GM18520 (cell line): ENCODE measurements at regions not wholly inside any gene's neighbourhood (a gene's known extent, or its start where the extent isn't known, plus 50 kb on each side); places are given as distances from the start of the nearest gene placed in this dataset.

Source experiments
- ATAC-seq: cut with Tn5 transposase; IDR thresholded peaks from one replicate; pipeline ENCODE4 v1.9.1; 2021; ENCODE audit not compliant: unreplicated experiment

DNA sequence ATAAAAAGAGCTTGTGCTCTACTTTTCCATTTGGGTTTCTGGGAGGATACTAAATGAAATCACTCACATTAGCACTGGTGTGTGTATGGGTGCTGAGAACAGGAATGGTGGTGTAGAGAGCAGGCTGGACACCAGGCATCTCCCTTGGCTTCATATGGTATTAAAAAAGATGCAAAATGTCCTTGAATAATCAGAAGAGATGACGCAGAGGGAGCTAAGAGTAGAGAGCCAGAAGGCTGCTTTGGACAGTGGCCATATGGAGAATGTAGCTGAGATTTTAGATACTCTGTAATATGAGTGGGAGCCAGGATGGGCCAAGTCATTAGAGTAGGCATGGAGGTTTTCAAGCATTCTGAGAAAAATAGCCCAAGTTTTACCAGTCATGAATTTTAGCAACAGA, 112.3 kb upstream of the ZRANB2 start:
- no peak for ATAC-seq

DNA sequence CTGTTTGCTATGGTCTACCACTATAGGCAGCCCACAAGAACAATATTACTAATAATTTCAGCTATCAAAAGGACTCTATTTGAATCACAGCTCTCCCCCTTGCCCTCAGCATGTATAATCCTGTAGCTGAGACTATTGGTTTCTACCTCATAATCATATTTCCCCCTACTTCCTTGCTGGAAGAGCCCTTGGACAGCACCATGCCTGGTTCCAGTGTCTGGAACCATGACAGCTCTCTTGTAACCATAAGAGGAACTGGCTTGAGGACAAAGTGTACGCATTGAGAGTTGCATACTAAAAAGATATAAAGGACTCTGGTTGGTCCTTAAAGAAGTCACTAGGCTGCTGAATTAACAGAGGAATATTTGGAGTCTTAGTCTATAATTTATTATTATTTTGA, 110.7 kb upstream of the ZRANB2 start:
- no peak for ATAC-seq

DNA sequence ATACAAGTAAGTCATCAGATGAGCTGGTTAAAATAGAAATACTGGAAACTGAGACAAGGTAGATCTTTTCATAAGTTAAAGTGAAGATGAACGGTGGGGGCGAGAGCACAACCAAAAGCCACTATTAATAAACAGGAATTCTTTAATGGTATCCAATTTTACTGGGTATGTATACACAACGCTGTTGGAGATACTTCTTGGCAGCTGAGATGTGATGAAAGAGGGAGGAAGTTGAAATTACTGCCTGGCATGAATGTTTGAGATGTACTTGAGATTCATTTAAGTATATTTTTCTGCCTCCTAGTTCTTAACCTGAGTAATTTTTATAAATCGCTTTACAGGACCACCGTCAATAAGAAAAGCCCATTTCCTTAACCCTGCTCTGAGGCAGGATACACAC, 110.0 kb upstream of the ZRANB2 start:
- ATAC-seq, result no peak

DNA sequence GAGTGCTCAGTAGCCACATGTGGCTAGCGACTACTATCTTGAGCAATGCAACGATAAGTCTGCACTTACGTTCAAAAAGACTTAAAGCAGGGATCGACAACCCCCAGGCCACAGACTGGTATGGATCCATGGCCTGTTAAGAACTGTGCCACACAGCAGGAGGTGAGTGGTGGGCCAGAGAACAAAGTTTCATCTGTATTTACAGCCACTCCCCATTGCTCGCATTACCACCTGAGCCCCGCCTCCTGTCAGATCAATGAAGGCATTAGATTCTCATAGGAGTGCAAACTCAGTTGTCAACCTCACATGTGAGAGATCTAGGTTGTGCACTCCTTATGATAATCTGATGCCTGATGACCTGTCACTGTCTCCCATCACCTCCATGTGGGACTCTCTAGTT, 103.6 kb upstream of the ZRANB2 start:
- no peak for ATAC-seq

DNA sequence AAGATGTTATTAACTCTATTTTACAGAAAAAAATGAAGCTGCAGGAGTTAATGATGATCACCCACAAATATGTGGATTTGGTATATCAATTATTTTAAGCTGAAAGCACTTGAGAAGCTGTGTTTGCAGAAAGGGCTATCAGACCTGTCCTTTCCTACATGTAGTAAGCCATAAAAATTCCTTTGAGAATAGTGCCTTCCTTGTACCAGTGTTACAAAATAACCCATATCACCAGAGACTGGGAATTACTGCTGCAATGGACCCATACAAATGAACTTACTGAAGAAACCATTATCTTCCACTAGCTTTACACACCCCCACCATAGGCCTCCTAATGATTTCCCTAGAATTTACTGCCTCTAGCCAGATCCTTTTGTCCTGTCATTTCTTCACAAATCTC, 99.2 kb upstream of the ZRANB2 start:
- ATAC-seq, result no peak

DNA sequence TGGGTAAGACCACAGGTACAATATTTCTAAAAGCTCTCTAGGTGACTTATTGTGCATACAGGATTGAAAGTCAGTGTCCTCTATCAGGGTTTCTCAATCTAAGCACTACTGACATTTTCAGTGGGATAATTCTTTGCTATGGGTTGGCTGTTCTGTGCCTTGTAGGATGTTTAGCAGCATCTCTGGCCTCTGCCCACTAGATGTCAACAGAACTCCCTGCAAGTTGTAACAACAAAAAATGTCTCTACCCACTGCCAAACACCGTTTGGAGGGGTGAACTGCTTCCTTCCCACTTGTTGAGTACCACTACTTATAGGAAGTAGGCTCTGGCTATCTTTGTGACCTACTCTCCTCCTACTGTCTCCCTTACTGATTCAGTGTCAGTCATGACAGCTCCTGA, 90.1 kb upstream of the ZRANB2 start:
- no peak for ATAC-seq

DNA sequence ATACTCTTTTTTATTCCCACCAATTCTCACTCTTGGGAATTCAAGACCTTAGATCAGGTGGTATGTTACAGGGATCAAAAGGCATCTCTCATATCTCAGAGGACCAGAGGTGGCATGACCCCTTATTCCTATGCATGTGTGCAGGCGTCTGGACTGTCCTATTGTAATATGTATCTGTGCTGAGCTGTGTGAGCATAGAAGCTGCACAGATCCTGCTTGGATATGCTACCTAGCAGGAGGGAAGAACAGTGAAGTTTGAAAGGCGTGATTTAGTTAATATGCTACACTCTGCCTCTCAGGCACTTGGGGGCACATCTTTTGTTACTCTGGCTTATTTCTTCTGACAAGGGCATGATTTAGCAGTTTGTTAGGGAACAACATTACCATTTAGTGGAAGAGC, 86.7 kb upstream of the ZRANB2 start:
- no peak for ATAC-seq

DNA sequence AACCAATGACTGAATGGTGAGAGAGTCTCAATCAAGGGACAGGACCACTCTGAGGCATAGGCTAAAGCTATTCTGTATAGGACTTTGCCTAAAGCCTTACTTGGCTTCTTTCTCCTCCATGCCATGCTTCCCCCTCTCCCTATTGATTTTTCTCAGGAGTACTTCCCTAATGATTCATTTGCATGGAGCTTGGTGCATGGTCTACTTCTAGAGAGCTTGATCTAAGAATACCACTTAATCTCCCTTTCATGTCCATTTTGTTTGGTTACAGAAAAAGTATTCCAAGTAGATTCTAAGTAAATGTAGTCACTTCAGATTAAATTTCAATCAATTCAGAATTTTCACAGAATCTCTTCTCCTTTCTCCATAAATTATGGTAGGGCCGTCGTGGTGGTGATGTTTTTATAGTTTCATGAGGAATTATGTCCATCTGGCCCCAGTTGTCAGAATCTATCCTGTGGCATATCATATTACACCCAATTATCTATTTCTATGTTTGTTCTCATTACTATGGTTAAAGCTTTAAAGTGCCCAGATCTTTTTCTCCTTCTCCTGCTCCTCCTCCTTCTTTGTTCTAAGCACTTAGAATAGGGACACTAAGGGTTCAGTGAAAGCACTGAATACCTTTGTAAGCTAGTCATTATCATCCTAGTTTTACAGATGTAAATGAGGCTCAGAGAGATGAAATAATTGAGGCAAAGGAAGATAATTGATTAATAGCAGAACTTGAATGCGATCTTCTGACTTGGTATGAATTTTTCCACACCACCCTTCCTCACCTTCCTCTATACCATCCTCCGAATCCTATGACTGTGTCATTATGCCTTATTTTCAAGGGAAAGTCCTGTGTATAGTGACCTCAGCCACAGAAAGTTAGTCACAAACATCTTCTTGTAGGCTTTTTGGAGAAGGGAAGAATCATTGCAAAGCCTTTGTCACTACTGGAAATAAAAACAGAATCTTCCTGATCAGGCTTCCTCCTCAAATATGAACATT, 85.6 kb upstream of the ZRANB2 start:
- ATAC-seq, result no peak

DNA sequence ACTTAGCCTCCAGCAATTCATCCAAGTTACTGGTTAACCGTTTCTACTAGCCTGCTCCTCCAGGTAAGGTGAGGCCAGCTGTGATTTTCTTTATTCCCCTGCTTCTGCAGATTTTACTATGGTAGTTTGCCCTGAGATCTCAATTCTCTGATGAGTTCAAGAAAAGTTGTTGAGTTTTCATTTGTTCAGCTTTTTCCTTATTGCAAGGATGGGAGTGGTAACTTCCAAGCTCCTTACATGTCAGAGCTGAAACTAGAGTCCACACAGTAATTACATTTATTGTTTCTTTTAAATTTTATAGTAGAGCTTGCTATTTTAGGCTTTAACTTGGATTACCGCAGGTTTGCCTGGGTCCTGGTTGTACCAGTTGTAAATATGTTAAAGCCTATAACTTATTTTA, 76.9 kb upstream of the ZRANB2 start:
- ATAC-seq, result no peak

DNA sequence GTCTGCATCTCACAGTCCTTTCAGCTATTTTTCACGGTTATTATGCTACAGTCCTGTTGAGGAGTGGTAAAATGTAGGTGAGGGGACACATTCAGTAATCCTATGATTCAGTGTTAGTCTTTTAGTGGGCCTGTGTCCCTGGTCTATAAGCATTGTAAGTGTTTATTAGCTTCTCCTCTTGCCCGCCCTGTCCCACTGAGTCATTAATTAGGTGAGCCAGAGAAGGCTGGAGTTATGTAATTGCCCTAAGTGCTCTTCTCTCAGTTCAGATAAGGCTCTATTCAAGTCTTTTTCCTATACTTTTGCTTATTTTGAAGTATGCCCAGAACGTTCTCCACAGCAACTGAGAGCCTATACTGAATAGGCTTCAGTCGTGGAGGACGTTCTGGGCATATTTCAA, 76.3 kb upstream of the ZRANB2 start:
- ATAC-seq, result no peak

DNA sequence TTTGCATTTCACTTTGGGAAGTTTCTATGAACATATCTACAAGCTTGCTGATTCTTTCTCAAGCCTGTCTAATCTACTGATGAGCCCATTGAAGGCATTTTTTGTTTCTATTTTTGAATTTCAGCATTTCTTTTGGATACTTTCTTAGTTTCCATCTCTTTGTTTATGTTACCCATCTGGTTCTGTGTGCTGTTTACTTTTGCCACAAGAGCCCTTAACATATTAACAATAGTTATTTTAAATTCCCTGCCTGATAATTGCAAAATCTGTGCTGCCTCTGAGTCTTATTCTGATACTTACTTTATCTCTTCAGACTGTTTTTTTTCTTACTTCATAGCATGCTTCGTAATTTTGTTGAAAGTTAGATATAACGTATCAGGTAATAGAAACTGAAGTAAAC, 75.8 kb upstream of the ZRANB2 start:
- ATAC-seq, result no peak

DNA sequence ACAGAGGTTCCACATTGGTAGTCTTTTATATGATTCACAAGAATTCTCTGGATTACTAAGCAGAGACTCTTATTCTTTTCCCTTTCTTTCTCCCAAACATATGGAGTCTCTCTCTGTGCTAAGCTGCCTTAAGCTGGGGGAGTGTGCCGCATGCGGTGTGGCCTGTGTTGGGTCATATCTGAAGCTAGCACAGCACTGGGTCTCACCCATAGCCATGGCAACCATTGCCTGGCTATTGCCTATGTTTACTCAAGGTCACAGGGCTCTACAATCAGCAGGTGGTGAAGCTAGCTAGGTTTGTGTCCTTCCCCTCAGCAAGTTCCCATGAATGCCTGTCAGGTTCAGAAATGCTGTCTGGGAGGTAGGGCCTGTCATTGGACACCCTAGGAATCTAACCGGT, 73.6 kb upstream of the ZRANB2 start:
- no peak for ATAC-seq

DNA sequence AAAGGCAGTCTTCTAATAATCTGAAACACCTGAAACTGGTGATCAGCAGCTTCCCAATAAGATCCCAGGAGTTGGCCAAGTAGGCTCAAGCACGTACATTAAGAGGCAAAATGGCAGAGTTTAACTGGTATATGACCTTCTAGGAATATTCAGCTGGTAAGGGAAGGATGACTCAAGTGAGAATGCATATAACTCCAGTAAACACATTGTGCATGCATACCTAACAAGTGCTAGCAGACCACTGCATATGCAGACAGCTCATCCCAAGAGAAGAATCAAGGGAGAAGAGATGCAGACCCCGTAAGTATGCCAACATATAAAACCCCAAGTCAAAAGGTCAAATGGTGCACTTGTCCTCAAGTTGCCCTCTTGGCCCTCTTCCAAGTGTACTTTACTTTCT, 73.0 kb upstream of the ZRANB2 start:
- no peak for ATAC-seq

DNA sequence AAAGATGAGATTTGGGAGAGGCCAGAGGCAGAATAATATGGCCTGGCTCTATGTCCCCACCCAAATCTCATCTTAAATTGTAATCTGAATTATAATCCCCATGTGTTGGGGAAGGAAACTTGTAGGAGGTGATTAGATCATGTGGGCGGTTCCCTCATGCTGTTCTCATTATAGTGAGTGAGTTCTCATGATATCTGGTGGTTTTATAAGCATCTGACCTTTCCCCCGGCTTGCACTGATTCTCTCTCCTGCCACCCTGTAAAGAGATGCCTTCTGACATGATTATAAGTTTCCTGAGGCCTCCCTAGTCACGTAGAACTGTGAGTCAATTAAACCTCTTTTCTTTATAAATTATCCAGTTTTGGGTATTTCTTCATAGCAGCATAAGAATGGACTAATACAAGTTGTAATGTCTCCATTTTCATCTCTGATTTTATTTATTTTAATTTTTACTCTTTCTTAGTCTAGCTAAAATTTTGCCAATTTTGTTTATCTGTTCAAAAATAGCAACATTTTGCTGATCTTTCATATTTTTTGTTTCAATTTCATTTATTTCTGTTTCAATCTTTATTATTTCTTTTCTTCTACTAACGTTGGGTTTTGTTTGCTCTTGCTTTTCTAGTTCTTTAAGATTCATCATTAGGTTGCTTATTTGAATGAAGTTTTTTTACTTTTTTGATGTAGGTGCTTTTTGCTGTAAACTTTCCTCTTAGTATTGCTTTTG, 67.0 kb upstream of the ZRANB2 start:
- no peak for ATAC-seq

DNA sequence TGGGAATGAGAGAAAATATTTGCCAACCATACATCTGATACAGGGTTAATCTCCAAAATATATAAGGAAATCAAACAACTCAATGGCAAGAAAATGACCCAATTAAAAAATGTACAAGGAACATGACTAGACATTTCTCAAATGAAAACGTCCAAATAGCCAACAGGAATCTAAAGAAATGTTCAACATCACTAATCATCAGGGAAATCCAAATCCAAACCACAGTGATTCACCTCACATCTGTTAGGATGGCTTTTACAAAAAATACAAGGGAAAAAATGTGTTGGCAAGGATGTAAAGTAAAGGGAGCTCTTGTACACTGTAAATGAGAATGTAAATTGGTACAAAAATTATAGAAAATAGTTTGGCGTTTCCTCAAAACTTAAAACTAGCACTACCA, 54.7 kb upstream of the ZRANB2 start:
- ATAC-seq, result no peak
